ENCODE measurements at regions not wholly inside any gene's neighbourhood (a gene's known extent, or its start where the extent isn't known, plus 50 kb on each side); places are given as distances from the start of the nearest gene placed in this dataset.
A peak's percentile ranks its signal among the peaks of the same experiment; 100 is the strongest.

DNA sequence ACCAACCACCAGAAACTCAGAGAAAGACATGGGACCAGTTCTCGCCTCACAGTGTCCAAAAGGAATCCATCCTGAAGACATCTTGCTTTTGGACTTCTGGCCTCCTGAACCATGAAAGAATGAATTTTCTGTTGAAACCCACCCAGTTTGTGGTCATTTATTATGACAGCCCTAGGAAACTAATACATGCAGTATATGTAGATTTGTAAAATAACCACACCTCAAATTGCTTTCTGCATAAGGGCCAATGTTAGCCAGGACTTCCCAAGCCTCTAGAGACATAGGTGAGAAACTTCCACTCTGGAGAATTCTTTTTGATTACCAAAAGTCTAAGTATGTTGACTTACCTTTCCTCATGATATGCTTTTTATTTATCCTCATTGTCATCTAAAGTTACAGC lies 210.5 kb upstream of the SP4 start:
- no peak for DNase-seq (ENCODE audit: low read depth in 2 of 2)

DNA sequence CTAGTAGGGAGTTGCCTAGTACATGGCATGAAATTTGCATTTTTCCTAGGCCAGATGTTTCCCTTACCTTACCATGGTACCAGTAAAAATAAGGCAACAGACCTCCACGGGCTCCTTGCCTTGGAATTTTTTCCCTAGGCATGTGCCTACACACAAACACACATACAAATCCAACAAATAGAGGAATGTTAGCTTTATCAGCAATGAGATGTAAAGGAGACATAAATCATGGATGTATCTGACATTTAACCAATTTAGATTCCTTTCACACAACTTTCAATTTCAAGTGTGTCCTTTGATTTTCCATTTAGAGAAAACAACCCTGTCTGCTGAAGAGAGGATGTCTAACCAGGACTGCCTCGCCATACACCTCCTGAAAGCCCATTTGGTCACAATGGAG lies 209.7 kb upstream of the SP4 start:
- DNase-seq (ENCODE audit: low read depth in 2 of 2): no peak

DNA sequence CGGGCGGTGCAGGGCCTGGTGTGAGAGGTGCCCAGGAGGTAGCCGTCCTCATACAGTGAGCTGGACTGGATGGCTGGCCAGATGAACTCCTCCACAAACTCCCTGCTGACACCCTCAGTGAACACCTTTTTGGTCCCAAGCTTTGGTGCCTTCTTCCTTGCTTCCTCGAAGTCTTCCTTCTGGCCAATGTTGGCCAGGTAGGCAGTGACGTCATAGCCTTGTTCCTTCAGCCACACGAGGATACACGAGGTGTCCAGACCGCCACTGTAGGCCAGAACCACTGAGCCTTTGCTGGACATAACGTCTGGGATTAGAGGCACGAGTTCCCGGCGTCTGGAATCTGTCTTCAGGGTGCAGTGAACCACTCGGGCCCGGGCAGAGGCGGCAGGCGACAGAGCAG lies 206.8 kb upstream of the SP4 start:
- DNase-seq (ENCODE audit: low read depth in 2 of 2): no peak

DNA sequence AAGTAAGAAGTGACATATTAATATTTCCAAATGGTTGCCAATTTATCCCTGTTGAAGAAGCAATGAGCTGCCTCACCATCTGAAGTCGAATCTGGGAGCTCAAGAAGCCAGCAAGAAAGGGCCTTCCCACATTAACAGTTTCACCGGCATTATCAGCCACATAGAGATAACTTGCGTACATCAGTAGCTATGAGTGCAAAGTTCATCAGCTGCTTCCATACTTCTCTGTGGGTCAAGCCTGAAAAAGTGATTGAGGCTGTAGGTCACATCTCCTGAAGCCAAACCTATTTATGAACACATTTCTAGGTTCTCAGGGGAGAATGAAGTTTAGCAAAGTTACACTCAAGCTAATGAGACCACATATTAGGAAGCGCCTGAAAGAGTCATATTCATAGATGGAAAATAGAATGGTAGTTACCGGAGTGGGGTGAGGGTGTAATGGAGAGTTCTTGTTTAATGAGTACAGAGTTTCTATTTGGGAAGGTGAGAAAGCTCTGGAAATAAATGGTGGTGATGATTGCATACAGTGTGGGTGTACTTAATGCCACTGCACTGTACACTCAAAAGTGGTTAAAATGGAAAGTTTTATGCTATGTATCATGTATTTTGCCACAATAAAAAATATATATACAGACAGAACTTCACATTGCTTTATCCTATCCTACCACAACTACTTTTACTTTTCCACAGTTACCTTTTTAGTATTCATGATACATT lies 189.3 kb upstream of the SP4 start:
- no peak for DNase-seq (ENCODE audit: low read depth in 2 of 2)

DNA sequence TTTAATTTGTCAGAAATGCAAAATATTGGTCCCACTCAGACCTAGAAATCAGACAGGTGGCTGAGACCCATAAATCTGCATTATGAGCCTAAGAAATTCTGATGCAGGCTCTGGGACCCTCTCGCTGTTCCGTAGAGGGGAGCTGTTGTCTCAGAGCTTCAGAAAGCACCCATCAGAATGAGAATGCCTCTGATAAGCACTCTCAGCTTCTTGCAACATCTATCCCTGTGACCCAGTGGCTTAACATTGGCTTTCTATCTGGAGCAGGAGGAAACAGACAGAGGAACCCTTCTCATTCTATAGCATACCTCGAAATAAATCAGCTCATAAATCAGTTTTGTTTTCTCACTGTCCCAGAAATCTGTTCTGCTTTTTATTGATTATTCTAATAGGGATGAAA lies 184.6 kb upstream of the SP4 start:
- no peak for DNase-seq (ENCODE audit: low read depth in 2 of 2)

DNA sequence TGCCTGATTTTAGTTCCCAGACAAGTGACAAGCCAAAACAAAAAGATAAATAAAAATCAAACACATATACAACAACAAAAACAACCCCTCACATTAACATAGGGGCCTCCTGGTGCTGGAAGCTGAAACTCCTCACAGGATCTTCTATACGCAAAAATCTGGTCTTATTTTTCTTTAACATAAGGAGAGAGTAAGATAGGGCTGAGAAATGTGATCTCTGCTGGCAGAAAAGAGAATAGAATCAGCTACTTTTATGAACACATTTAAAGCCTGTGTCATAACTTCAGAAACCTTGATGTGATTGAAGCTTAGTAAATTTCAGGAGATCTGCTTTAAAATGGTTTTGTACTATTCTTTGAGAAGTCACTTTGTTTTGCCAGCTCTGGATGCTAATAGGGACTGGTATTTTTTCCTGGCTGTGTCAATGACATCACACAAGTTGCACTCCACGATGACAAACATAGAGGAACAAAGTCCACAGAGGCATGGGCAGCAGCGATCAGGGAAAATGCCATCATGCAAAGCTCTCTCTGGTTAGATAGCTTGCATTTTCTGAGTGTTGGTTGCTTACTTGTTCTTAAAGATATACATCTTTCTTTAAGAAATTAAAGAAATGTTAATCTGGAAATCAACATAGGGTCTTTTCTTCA lies 176.6 kb upstream of the SP4 start:
- no peak for DNase-seq (ENCODE audit: low read depth in 2 of 2)

DNA sequence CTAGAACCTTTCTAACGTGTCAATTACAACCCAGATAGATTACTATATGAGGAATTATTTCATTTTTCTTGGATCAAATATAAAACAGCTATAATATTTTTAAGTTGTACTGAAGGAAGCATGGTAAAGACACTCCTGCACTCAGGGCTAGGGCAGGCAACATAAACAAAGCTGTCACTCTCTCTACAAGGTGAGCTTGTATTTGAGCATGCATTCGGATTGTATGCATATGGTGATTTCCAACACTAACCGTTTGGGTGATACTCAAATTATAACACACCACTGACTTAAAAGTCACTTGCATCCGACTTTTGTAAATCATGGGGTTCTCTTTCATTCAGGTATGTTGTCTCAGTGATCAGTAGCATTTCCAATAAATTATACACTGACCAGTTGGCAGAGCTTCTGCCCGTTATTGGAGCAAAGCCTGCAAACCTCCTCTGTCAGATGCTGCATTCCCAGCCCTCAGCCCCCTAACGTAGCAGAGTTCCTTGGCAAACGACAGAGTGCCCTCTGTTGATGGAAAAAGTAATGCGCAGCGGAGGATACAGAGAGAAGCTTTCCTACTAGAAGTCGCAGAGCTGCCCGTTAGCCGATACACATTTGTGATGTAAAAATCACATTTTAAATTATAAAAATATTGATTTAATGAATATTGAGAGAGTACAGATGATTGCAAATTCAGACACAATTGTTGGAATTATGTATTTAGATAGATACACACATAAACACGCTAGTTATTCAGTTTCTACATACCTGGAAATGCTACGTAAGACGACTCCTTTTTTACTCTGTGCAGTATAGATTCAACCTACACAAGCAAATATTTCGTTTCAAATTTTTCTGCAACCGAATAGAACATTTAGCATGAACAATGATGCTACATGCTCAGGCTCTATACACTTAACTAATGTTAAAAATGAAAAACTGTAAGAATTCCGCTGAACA lies 173.9 kb upstream of the SP4 start:
- no peak for DNase-seq (ENCODE audit: low read depth in 2 of 2)

DNA sequence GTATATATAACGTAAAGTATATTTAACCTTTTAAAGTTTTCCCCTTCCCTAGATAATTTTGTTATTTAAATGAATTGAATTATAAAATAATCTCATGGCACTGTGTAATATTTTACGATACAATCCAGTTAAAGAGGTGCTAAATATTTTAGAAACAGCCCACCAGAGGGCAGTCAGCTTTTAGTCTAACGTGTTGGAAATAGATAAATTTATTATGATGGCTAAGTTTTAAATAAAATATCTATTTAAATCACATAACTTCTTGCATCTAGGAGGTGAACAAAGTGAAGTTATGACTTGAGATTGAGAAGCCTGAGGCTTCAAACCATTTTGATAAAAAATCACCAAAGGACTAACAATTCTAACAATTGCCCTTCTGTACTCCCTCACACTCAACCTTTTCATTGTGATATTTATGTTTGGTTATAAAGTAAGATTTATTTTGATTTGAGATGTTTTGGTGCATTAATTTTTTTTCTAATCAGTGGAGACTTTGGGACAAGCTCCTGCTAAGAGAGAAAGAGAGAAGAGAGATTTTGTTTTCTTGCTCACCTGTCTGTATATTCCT lies 171.5 kb upstream of the SP4 start:
- DNase-seq (ENCODE audit: low read depth in 2 of 2): no peak

DNA sequence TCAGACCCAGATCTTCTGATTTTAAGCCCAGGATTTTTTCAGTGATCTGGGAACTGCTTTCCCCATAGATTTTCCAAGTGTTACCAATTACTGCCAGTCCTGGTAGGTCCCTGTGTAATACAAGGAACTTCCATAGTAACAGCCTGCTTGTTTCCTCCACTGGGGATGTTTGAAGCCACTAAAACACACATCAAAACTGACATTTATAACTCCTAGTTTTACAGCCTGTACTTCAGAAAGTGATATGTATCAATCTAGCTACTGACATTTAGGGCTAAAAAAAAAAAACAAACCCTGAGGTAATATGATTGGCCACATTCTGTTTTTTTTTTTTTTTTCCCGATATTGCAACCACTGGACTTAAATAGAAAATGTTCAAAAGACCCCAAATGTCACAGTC lies 166.9 kb upstream of the SP4 start:
- no peak for DNase-seq (ENCODE audit: low read depth in 2 of 2)

DNA sequence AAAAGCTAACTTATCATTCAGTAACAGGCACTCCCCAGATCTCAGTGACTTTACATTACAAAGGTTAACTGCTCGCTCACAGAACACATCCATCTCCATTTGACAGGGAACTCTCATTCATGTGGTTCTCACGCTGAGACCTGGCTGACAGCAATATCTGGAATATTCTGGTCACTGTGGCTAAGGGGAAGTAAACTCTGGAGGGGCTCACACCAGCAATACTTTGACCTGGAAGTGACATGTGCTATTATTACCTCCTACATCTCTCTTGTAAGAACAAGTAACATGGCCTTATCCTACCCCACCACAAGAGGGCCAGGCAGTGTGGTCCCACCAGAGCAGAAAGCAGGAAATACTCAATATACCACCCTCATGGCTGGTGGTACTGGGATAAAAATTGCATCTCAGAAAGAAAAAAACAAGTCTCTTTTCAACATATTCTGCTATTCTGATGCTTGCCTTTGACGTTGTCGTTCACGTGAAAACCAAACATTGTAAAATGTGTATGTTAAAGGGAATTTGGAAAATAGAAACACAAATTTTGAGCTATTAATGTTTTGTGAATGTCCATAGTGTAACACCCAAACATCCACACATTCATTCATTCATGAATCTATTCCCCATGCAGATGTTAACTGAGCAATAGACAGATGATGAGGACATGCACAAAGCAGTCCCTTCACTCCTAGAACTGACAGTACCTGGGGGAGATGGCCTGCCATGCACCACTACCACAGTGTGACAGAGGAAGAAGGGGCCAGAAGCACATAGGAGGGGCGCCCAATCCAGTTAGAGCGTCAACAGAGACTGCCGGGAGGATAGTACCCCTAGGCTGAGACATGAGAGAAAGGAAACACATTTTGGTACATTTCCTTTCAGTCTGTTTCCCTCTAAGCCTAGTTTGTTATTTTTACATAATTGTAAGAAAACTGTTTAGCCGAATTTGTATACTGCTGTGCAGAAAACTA lies 166.0 kb upstream of the SP4 start:
- DNase-seq (ENCODE audit: low read depth in 2 of 2): peak; percentile 31 to 40

DNA sequence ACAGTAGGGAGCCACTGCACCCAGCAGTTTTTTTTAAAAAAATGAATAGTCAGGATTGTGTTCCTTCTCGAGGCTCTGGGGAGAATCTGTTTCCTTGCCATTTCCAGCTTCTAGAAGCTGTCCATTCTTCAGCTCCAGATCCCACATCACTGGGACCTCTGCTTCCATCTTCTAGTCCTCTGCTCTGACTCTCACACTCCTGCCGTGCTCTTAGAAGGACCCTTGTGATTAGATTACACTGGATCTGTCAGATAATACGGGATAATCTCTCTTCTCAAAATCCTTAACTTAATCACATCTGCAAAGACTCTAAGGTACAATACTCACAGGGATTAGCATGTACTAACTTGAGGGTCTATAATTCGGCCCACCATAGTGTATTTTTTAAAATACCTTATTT lies 158.9 kb upstream of the SP4 start:
- no peak for DNase-seq (ENCODE audit: low read depth in 2 of 2)

DNA sequence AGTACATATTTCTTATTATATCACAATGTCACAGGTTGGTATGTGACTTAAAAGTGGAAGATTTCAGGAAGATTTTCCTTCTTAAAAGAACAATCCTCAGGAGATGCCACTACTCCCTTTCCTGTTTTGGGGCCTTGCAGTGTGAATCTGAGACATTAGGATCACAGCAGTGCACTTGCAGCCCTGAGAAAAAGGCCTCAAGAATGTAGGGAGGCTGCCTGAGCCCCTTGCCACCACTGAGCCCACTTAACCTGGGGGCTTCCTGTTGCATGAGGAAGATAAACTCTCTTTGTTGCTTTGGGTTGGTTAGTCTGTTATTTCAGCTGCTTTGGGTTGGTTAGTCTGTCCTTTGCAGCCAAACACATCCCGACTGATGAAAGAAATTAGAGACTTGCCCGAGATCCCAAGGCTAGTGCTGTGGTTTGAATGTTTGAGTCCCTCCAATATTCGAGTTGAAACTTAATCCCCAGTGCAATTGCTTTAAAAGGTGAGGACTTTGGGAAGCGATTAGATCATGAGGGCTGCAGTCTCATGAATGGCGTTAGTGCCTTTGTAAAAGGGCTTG lies 151.3 kb upstream of the SP4 start:
- no peak for DNase-seq (ENCODE audit: low read depth in 2 of 2)

DNA sequence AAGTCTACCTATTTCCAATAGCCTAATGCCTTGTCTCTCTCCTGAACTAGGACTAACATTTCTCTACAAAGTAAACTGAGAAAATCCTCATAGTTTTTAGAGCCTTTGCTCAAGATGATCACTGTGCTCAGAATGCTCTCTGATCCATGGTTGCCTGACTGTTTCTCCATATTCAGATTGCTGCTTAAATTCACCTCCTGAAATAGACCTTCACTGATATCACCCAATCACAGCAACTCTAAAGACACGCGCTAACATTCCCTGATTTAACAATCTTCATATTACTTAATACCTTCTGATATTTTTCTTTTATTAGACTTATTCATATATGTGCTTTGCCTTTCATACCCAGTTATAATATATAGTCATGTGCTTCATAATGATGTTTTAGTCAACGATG lies 148.9 kb upstream of the SP4 start:
- DNase-seq (ENCODE audit: low read depth in 2 of 2): no peak

DNA sequence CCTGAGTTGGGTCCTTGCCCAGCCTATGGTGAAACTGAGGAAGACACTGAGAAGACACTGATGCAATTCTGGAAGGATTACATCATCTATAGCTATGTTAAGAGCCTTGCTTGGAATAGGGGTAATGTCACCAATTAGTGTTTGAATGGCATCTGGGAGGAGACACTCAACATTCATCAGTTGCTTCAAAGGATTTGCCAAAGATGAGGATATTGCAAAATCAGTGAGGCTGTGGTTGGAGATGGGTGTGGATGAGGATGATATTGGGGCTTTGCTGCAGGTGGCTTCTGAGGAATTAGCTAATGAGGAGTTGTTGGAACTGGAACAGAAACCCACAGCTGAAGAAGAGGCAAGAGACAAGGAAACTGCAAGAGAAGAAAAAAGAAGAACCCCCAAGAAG lies 146.7 kb upstream of the SP4 start:
- no peak for DNase-seq (ENCODE audit: low read depth in 2 of 2)

DNA sequence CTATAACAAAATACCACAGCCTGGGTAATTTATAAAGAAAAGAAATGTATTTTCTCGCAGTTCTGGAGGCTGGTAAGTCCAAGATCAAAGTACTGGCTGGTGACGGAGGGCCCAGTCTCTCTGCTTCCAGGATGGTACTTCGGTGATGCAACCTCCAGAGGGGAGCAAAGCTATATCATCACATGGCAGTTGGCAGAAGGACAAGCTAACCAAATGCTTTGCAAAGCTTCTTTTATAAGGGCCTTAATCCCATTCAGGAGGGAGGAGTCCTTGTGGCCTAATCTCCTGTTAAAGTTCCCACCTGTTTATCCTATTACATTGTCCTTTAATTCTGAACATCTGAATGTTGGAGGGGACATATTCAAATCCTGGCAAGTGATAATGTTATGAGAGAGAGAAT lies 134.1 kb upstream of the SP4 start:
- no peak for DNase-seq (ENCODE audit: low read depth in 2 of 2)

DNA sequence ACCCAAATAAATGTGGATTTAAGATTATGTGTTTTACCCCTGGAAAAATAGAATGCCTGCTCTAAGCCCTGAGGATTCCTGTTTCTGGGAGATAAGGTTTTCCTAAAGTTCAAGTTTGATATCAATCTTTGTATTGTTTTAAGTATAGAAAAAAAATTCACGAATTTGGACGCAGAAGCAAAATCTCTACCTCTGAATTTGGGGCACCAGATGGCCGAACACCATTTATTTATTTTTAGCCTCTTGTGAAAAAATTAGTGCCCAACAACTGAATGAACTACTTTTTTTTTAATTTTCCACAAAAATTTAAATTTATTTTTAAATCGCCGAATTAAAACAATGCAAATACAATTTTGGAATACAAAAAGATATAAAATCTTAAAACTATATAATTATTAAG lies 128.1 kb upstream of the SP4 start:
- DNase-seq (ENCODE audit: low read depth in 2 of 2): no peak

DNA sequence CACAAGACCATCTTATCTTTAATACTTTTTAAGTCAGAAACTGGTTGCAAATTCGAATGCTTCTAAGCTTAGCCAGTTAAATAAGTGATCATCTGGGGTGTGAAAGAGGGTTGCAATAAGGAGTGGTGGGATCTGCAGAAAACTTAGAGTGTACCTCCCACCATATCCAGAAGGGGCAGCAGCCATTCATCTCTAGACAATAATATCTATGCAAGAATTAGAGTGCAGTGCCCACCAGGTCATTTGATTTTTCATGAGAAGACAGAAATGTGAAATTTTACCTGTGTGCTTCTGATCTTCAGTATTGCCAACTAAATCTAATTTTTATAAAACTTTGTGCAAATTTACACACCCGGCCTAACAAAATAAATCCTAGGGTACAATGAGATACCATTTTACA lies 127.2 kb upstream of the SP4 start:
- no peak for DNase-seq (ENCODE audit: low read depth in 2 of 2)

DNA sequence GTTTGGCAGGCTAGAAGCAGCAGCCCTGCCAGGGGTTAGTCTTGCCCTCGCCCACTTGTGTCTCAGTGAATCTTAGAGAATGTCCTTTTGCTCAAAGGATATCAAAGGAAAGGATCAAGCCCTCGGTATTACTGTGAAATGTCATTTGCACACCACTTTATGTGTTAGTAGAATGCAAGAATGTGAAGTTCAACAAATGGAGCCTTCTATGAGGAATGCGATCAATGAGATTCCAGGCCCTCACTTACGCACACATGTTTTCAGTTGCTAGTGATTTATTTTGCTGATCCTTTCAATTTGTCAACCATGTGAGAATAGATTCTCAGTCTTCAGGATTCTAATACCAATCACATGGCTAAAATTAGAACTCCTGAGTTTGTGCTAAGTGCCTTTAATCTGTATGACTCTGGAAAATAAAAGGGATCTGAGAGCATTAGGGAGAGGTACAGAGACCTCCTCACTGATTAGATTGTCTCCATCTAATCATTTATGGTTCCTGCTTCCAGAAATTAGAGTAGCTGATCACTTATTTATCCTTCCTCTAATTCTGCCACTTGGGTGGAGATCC lies 123.0 kb upstream of the SP4 start:
- DNase-seq (ENCODE audit: low read depth in 2 of 2): no peak

DNA sequence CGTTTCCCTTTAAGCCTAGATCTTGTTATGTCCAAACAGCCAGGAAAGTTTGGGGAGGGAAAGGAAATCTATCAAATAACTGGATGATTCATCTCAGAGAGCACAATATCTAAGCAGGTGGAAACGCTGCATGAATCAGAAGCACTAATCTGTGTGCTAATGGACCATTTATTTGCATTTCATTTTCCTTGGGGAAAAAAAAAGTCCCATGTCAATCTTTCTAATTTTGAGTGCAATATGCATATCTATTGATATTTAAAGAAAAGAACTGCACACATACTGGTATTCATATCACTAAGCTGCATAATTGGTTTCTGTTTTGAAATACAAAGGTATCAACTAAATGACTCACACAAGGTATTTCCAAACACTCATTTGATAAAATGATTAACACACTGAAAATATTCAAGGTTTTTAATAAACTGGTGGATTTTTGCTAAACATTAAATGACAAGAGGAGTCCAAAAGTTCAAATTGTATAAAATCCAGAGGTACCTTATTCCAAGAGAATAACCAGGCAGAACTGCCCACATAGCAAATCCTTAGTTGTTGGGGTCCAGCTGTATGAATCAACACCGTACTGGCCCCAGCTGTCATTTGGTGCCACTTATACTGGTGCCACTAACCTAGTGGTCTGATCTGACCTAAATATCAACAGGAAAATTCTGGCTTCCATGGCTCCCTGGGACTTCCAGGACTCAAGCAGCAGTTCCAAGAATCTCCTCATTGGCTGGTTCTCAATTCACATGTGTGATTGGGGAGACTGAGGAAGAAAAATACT lies 122.2 kb upstream of the SP4 start:
- DNase-seq (ENCODE audit: low read depth in 2 of 2): no peak

DNA sequence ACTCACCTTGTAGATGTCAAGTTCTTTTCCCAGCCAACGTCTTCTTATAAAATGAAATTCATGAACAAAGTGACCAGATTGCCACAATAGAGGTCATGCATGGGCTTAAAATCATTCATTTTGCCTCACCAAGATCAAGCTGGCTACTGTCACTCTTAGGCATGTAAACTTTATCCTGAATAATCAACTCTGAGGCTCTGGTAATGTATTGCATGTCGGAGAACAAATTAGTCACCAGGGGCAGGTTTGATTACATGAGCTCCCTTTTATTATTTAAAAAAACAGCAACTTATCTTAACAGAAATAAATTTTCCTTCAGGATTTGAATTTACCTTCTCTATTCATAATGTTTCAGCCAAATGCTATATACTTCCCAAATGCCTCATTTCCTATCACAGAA lies 112.9 kb upstream of the SP4 start:
- DNase-seq (ENCODE audit: low read depth in 2 of 2): no peak

All from stimulated activated CD8-positive, alpha-beta memory T cell treated with anti-CD3 and anti-CD28 coated beads, Interleukin-7, amount 100 ng/mL, for 4 hours (primary cell).